B cell (primary cell): ENCODE measurements at regions not wholly inside any gene's neighbourhood (a gene's known extent, or its start where the extent isn't known, plus 50 kb on each side); places are given as distances from the start of the nearest gene placed in this dataset.

Experiments
- ATAC-seq: fragments of 200-7000 bp; cut with Tn5 transposase; one replicate; pipeline ENCODE4 v1.10.0; 2021; ENCODE audit warnings: low read depth, mild to moderate bottlenecking, moderate number of reproducible peaks, moderate library complexity
- CTCF ChIA-PET: fragments of 350-600 bp; sonication (Branson Sonifier 250); formaldehyde crosslinking; loops from one replicate; lab custom pipeline; 2021; ENCODE audit warnings: antibody characterized with exemption, inconsistent platforms; lab: Charles Lee
- POLR2A ChIA-PET: fragments of 350-600 bp; sonication (Branson Sonifier 250); formaldehyde crosslinking; loops from one replicate; lab custom pipeline; 2021; ENCODE audit warnings: antibody characterized with exemption; lab: Charles Lee
- DNase-seq: peaks from one replicate; pipeline ENCODE4 v3.0.0; 2013
- H2AFZ ChIP-seq: 2 replicates; pipeline ENCODE4 v1.6.1; 2012; ENCODE audit warnings: mild to moderate bottlenecking, low read depth, low read length; ENCODE audit not compliant: insufficient read depth, poor library complexity, severe bottlenecking
- H3K27ac ChIP-seq, 2 donors: 1 replicate in 1 of 2; 2 replicates in 1 of 2; pipeline ENCODE4 v1.5.1; 2012 to 2013; ENCODE audit warnings: low read length in 2 of 2, mild to moderate bottlenecking in 2 of 2, moderate library complexity in 1 of 2
- H3K27me3 ChIP-seq, 4 experiments: fragments of 200-600 bp in 1 of 4; sonication (generic) in 1 of 4; replicated peaks in 1 of 4; 1 replicate in 2 of 4; 2 replicates in 2 of 4; pipeline versions ENCODE4 v1.6.1 to v1.7.0; 2013 to 2016; ENCODE audit warnings: low read length in 3 of 4, mild to moderate bottlenecking in 2 of 4, mixed read lengths in 1 of 4, moderate library complexity in 1 of 4; ENCODE audit not compliant: insufficient read depth in 4 of 4, control insufficient read depth in 3 of 4; ENCODE audit errors: control extremely low read depth in 1 of 4
- H3K36me3 ChIP-seq, 2 experiments: replicated peaks in 1 of 2; 1 replicate in 1 of 2; 2 replicates in 1 of 2; pipeline versions ENCODE4 v1.6.1 to v1.7.1; 2013; ENCODE audit warnings: low read length in 1 of 2; ENCODE audit not compliant: insufficient read depth in 2 of 2, control insufficient read depth in 1 of 2; ENCODE audit errors: control extremely low read depth in 1 of 2, extremely low read depth in 1 of 2
- H3K4me1 ChIP-seq, 2 donors: fragments of 200-600 bp in 1 of 2; sonication (generic) in 1 of 2; 1 replicate in 1 of 2; 2 replicates in 1 of 2; pipeline versions ENCODE4 v1.5.1 to v1.6.1; 2013 to 2017; ENCODE audit warnings: low read length in 2 of 2; ENCODE audit not compliant: control insufficient read depth in 2 of 2, insufficient read depth in 2 of 2
- H3K4me2 ChIP-seq: replicated peaks from 2 replicates; pipeline ENCODE3; 2012; ENCODE audit warnings: mild to moderate bottlenecking, low read depth, low read length; ENCODE audit not compliant: poor library complexity, severe bottlenecking
- H3K4me3 ChIP-seq, 5 experiments: fragments of 200-600 bp in 1 of 5; sonication (generic) in 1 of 5; 1 replicate in 3 of 5; 2 replicates in 2 of 5; pipeline versions ENCODE4 v1.5.1 to v1.7.0; 2011 to 2016; ENCODE audit warnings: low read length in 4 of 5, mild to moderate bottlenecking in 4 of 5, low read depth in 2 of 5, control low read depth in 1 of 5, moderate library complexity in 1 of 5; ENCODE audit not compliant: insufficient read depth in 1 of 5; ENCODE audit errors: control extremely low read depth in 1 of 5, extremely low read depth in 1 of 5
- H3K79me2 ChIP-seq: fragments of 200-600 bp; sonication (generic); one replicate; pipeline ENCODE4 v1.6.0; 2016; ENCODE audit warnings: low read length; ENCODE audit not compliant: control insufficient read depth, insufficient read depth
- H3K9ac ChIP-seq: fragments of 200-600 bp; sonication (generic); 2 replicates; pipeline ENCODE4 v1.6.1; 2017; ENCODE audit warnings: mild to moderate bottlenecking, low read length, moderate library complexity
- H3K9me3 ChIP-seq, 3 donors: one replicate each; pipeline versions ENCODE4 v1.6.1 to v1.7.1; 2013; ENCODE audit warnings: low read length in 2 of 3; ENCODE audit not compliant: control insufficient read depth in 2 of 3, insufficient read depth in 1 of 3; ENCODE audit errors: control extremely low read depth in 1 of 3
- H4K20me1 ChIP-seq: 2 replicates; pipeline ENCODE4 v1.6.0; 2012; ENCODE audit warnings: mild to moderate bottlenecking, low read length; ENCODE audit not compliant: insufficient read depth, control insufficient read depth, poor library complexity, severe bottlenecking
- H3K27ac Mint-ChIP-seq: one replicate; pipeline ENCODE4 v1.8.0; 2021; ENCODE audit warnings: mixed read lengths
- H3K27me3 Mint-ChIP-seq: one replicate; pipeline ENCODE4 v1.8.0; 2021; ENCODE audit warnings: mixed read lengths
- H3K4me1 Mint-ChIP-seq: one replicate; pipeline ENCODE4 v1.8.0; 2021; ENCODE audit warnings: mixed read lengths
- H3K4me3 Mint-ChIP-seq: one replicate; pipeline ENCODE4 v1.8.0; 2021; ENCODE audit warnings: mixed read lengths
- H3K9me3 Mint-ChIP-seq: one replicate; pipeline ENCODE4 v1.8.0; 2022; ENCODE audit warnings: mixed read lengths; ENCODE audit not compliant: insufficient read depth
- EZH2 ChIP-seq: IDR thresholded peaks from 2 replicates; pipeline ENCODE4 v1.6.1; 2012; ENCODE audit warnings: borderline replicate concordance, low read depth, mild to moderate bottlenecking, moderate library complexity, low read length; ENCODE audit not compliant: insufficient read depth, poor library complexity, severe bottlenecking
- WGBS: methylation state at CpG from one replicate; pipeline ENCODE4 v1.1.5; 2013; ENCODE audit warnings: missing lambda C conversion rate; ENCODE audit not compliant: insufficient coverage; 5-methylcytosine and 5-hydroxymethylcytosine counted together
- intact Hi-C: fragments of 100-400 bp; cut with micrococcal nuclease; formaldehyde crosslinking; loops from one replicate; pipeline ENCODE4 v1.10.0; 2022
- TF ChIP-seq, protein P1 (sequence below): fragments of 200-600 bp; IDR thresholded peaks from one replicate; pipeline ENCODE4 v1.8.0; 2022; ENCODE audit warnings: antibody characterized with exemption, mild to moderate bottlenecking

DNA sequence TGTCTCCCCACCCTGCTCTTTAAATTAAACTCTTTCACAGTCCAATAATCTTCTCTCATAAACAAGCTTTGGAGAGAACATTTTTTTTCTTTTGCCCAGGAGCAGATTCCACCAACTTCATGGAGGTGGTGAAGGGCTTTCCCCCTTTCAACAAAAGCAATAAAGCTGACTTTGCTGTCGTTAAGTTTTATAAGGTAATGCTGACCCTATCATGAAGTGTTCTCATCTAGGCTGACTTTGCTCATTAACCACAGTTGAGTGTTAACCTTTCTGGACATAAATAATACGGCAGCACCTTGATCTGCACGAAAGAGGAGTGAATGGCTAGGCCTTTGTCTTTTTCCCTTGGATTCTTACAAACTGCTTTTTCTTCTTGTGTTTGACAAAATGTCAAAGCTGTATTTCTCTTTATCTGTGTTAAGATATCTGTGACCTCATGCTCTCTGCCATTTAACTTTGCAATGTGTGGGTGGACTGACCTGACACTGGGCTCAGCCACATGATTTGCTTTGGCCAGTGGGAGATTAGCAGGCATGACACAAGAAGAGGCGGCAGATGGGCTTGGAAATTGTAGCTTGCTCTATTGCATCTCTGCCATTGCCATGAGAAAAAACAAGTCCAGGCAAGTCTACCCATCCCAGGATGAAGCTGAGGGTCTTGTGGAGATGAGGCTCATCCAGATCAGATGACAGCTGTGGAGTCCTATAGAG, 470.9 kb upstream of the CCDC196 start:
- WGBS = 100% methylated on average over 2 of the region's 4 CpGs
- Histone ChIP-seq H3K4me3 (no peak overlapping the region), H3K79me2 (no peaks in the 10 kb centered on the region), H3K9me3 (no peaks in the 10 kb centered on the region), H3K4me1 (no peaks in the 10 kb centered on the region), H3K9ac (no peak overlapping the region), H3K36me3 (no peaks in the 10 kb centered on the region), H3K27me3 (peaks cover 0 to 4% (median 0%) of the 10 kb centered on the region in 4 experiments), H3K27ac (no peak overlapping the region), H4K20me1 (no peaks in the 10 kb centered on the region), H2AFZ (no peak overlapping the region), H3K4me2 (no peak overlapping the region)
- ChIA-PET POLR2A (no interaction called here), CTCF (interaction anchor here (0.5 kb wide), 1 partner anchor 325 kb away, joined by 4 read pairs; no protein-coding TSS in a partner anchor)
- Mint-ChIP-seq H3K4me1 (no peaks in the 10 kb centered on the region), H3K4me3 (no peak overlapping the region), H3K27ac (no peak overlapping the region), H3K27me3 (peaks cover 13% of the 10 kb centered on the region), H3K9me3 (no peaks in the 10 kb centered on the region)
- DNase-seq = no peak
- ATAC-seq = no peak
- intact Hi-C loops = no loop called here
- TF ChIP-seq, protein P1, sequence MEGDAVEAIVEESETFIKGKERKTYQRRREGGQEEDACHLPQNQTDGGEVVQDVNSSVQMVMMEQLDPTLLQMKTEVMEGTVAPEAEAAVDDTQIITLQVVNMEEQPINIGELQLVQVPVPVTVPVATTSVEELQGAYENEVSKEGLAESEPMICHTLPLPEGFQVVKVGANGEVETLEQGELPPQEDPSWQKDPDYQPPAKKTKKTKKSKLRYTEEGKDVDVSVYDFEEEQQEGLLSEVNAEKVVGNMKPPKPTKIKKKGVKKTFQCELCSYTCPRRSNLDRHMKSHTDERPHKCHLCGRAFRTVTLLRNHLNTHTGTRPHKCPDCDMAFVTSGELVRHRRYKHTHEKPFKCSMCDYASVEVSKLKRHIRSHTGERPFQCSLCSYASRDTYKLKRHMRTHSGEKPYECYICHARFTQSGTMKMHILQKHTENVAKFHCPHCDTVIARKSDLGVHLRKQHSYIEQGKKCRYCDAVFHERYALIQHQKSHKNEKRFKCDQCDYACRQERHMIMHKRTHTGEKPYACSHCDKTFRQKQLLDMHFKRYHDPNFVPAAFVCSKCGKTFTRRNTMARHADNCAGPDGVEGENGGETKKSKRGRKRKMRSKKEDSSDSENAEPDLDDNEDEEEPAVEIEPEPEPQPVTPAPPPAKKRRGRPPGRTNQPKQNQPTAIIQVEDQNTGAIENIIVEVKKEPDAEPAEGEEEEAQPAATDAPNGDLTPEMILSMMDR = no peak
- no peak for TF ChIP-seq EZH2

DNA sequence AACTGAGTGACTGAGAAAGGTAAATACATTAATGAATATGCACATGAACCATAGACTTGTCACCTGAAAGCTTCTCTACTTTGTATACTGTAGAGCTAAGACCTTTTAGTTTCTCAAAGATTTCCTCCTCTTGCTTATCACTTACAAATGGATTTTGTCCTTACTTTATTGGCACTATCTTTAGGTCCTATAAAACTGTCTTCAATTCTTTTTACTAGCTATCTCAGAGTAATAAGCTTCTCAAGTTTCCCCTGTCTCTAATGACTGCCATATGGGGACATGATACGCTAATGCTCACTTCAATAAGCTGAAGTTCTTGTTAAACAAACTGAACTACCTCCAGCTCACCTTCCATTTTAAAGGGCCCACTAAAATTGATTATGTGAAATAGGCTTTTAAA, 468.2 kb upstream of the CCDC196 start:
- Histone ChIP-seq H4K20me1 (no peaks in the 10 kb centered on the region), H3K4me2 (no peak overlapping the region), H3K79me2 (no peaks in the 10 kb centered on the region), H3K9me3 (no peaks in the 10 kb centered on the region), H3K27ac (no peak overlapping the region), H3K4me3 (no peak overlapping the region), H3K9ac (no peak overlapping the region), H3K27me3 (peaks cover 0 to 4% (median 0%) of the 10 kb centered on the region in 4 experiments), H3K4me1 (no peaks in the 10 kb centered on the region), H2AFZ (no peak overlapping the region), H3K36me3 (no peaks in the 10 kb centered on the region)
- CTCF ChIA-PET = no interaction called here
- Mint-ChIP-seq H3K4me1 (no peaks in the 10 kb centered on the region), H3K27me3 (peaks cover 13% of the 10 kb centered on the region), H3K9me3 (no peaks in the 10 kb centered on the region), H3K27ac (no peak overlapping the region), H3K4me3 (no peak overlapping the region)
- intact Hi-C loops = no loop called here
- no peak for DNase-seq
- WGBS = no CpG with 5 or more reads among the region's 1 CpG
- no peak for ATAC-seq
- TF ChIP-seq EZH2 = no peak
- TF ChIP-seq, protein P1 = no peak
- POLR2A ChIA-PET = interaction anchor here (0.6 kb wide), 1 partner anchor 48 kb away, joined by 4 read pairs; no protein-coding TSS in a partner anchor
